ENCODE measurements at regions not wholly inside any gene's neighbourhood (a gene's known extent, or its start where the extent isn't known, plus 50 kb on each side); places are given as distances from the start of the nearest gene placed in this dataset.

DNA sequence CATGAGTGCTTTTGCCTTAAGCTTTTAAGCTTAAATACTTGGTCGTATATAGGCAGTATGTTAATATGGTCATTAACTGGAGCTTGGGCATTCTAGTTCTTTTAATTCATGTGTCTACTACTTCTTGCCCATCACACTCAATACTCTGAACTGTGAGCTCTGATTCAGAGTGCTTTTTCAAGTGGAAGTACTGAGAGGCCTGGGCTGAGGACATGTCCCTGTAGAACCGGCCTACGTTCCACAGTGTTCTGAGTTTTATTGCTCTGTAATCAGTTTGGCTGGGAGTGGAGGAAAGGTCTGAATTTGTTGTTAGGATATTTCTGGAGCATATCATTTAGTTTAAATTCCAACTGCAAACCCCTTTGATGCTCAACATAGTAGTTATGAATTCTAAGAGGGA, 1744.8 kb upstream of the MIR17HG start:
- TF ChIP-seq FOS (IDR thresholded peaks at IDR 0.05; ENCODE audit: low read depth, low read length) (no peak), RAD21 (IDR thresholded peaks at IDR 0.05; ENCODE audit: low read length) (no peak), MAZ (IDR thresholded peaks at IDR 0.05; ENCODE audit: borderline replicate concordance, low read depth, low read length) (no peak), POLR2A (IDR thresholded peaks at IDR 0.05; ENCODE audit: low read depth, low read length) (no peak), MAFK (IDR thresholded peaks at IDR 0.05; ENCODE audit: low read depth, low read length) (no peak), MXI1 (IDR thresholded peaks at IDR 0.05; ENCODE audit: borderline replicate concordance, low read depth, low read length) (no peak), SMC3 (IDR thresholded peaks at IDR 0.05; ENCODE audit: low read depth, low read length) (no peak), CHD1 (IDR thresholded peaks at IDR 0.05; ENCODE audit: low read depth, low read length) (no peak), CEBPB (IDR thresholded peaks at IDR 0.05; ENCODE audit: low read depth, low read length) (no peak), RCOR1 (IDR thresholded peaks at IDR 0.05; ENCODE audit: insufficient replicate concordance, low read length) (no peak)
- TF ChIP-seq, protein P1, sequence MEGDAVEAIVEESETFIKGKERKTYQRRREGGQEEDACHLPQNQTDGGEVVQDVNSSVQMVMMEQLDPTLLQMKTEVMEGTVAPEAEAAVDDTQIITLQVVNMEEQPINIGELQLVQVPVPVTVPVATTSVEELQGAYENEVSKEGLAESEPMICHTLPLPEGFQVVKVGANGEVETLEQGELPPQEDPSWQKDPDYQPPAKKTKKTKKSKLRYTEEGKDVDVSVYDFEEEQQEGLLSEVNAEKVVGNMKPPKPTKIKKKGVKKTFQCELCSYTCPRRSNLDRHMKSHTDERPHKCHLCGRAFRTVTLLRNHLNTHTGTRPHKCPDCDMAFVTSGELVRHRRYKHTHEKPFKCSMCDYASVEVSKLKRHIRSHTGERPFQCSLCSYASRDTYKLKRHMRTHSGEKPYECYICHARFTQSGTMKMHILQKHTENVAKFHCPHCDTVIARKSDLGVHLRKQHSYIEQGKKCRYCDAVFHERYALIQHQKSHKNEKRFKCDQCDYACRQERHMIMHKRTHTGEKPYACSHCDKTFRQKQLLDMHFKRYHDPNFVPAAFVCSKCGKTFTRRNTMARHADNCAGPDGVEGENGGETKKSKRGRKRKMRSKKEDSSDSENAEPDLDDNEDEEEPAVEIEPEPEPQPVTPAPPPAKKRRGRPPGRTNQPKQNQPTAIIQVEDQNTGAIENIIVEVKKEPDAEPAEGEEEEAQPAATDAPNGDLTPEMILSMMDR (conservative IDR thresholded peaks at IDR 0.05; ENCODE audit: low read depth, low read length) = no peak
- TF ChIP-seq, protein P2, sequence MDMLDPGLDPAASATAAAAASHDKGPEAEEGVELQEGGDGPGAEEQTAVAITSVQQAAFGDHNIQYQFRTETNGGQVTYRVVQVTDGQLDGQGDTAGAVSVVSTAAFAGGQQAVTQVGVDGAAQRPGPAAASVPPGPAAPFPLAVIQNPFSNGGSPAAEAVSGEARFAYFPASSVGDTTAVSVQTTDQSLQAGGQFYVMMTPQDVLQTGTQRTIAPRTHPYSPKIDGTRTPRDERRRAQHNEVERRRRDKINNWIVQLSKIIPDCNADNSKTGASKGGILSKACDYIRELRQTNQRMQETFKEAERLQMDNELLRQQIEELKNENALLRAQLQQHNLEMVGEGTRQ (IDR thresholded peaks at IDR 0.05; ENCODE audit: low read depth, low read length) = no peak

All from IMR-90 (cell line).